DMS79 treated with DMSO at 0.1 percent for 48 hours (cell line): ENCODE measurements at regions not wholly inside any gene's neighbourhood (a gene's known extent, or its start where the extent isn't known, plus 50 kb on each side); places are given as distances from the start of the nearest gene placed in this dataset.
"Not testable (repeated sequence)": the region's sequence is repeated elsewhere in the genome, so short reads cannot be mapped to it uniquely, and the experiment has no call there.

ENCODE experiments used
- DNase-seq: peaks from one replicate; lab custom pipeline; 2025; lab: John Stamatoyannopoulos, UW

GRCh38 chr15:95693917-95694316, 636.6 kb upstream of the NR2F2 start:
- no peak for DNase-seq

GRCh38 chr15:95698230-95698629, 632.3 kb upstream of the NR2F2 start:
- DNase-seq = no peak

DNA sequence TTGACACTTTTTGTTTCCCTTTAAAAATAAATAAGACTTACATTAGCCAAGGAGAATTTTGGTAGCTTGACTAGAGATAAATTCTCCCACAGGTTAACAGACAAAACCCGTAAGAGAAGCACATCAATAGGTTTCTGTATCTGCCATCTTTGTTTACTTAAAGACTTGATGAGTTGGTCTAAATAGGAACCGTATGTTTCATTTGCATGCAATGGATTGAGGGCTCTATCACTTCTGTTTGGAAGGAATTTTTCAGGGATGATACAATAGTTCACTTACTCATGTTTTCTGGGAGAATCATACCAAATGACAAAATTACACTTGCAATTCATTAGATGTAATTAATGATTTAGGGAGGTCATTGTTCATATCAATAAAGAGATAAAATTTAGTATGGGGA, 631.5 kb upstream of the NR2F2 start:
- no peak for DNase-seq

DNA sequence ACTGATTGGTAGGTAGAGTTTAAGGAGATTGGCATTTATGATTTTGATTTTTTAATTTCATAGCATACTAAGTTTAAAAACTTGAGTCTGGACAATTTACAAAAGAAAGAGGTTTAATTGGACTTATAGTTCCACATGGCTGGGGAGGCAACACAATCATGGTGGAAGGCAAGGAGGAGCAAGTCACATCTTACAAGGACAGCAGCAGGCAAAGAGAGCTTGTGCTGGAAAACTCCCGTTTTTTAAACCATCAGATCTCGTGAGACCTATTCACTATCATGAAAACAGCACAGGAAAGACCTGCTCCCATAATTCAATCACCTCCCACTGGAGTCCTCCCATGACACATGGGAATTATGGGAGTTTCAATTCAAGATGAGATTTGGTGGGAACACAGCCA, 630.9 kb upstream of the NR2F2 start:
- DNase-seq = no peak

DNA sequence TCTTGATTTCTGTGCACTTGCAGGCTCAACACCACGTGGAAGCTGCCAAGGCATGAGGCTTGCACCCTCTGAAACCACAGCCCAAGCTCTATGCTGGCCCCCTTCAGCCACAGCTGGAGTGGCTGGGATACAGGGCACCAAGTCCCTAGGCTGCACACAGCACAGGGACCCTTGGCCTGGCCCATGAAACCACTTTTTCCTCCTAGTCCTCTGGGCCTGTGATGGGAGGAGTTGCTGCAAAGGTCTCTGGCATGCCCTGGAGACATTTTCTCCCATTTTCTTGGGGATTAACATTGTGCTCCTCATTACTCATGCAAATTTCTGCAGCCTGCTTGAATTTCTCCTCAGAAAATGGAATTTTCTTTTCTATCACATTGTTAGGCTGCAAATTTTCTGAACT, 629.8 kb upstream of the NR2F2 start:
- not testable (repeated sequence) for DNase-seq

- no peak for DNase-seq
Measured at GRCh38 chr15:95701410-95701809, 629.1 kb upstream of the NR2F2 start.

GRCh38 chr15:95709959-95710695, 620.4 kb upstream of the NR2F2 start:
- DNase-seq = no peak

DNA sequence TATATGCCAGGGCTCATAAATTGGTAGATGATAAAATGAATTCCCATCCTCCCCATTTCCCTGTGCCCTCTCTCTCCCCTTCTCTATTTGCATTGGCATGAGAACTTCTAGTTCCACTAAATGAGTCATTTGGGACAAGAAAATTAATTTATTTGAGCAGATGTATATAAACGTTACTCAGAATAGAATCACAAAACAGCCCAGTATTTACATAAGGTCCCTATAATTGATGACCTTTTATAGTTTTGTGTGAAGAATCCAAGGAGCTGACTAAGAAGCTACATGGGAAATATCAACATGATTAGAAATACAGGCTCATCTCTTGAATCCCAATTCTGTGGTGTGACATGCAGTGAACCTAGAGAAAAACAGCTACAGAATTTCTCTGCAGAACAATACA, 617.7 kb upstream of the NR2F2 start:
- DNase-seq = no peak

DNA sequence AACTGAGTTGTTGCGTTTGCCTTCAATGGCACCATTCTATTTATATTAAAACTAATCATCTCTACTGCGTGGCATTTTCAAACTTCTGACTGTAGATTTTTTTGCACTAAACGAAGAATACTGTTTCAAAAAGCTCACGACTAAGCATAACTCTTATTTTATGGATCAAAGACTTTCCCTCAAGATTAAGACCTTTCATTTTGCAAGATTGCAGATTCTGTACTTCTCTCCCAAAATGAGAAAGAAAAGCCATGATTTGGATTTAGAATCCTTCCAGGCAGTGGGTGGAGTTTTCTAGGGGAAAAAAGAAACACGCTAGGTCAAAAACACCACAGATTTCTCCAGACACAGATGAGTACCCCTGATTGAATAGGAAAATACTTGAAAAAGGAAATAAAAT, 617.2 kb upstream of the NR2F2 start:
- no peak for DNase-seq

DNA sequence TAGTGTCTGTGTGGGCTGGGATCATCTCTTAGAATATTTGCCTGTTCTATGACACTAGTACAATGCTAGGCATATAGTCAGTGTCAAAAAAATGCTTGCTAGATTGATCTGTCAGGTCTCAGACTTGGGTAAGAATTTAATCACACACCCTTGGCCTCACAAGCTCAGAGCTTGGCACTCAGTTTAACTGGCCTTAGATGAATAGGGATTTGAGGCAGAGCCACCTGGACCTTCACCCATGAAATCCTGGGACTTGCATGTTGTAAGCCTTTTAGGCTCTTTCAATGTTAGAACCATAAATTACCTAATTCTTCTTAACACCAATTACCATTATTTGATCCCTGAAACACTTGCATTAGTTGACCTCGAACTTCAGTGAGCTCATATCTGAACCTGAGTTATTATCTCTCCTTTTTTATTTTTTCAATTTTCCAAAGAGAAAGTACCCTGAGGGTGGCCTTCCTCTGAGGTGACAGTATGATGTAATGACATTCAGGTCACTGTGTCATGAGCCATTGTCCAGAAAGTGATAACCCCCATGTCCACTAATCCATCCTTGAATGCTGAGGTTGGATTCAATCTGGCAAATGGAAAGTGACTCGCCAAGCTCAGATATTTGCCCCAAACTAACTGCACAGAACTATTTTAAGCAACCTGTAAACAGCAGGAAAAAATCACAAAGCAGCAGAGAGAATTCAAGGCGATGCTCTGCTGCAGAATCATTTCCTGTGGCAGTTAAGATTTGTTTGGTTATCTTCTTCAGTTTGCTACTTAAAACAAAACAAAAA, 615.2 kb upstream of the NR2F2 start:
- DNase-seq = no peak

DNA sequence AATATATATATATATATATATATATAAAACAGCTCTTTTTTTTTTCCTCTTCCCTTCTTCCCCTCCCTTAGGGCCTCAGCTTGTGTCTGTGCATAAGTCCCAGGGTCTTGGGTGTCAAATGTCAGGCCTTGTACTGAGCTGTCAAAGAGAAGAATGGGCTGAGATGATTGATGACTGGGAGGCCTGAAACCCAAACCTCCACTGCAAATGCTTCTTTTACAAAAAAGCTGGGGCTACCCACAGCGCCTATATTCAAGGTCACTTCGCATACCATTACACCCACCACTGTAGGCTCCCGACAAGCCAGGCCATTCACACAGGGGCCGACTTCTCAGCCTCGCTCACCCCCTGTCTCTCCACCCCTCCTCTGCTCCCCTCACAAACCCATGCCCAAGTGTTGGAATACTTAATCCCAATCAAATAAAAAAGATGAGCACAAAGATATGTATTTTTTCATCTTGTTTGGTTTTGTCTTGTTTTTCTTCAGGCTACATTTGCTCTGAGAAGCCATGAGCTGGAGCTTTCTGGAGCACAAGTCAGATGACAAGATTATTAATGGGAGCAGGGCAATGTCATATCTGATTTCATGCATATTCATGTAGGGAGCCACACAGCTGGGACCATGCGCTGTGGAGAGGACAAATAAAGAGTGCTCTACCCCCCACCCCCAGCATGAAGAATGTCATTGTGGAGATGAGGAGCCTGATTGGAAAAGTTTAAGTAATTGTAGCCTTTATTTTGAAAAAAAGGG, 614.4 kb upstream of the NR2F2 start:
- DNase-seq = no peak

GRCh38 chr15:95716708-95717107, 613.8 kb upstream of the NR2F2 start:
- DNase-seq = no peak

DNA sequence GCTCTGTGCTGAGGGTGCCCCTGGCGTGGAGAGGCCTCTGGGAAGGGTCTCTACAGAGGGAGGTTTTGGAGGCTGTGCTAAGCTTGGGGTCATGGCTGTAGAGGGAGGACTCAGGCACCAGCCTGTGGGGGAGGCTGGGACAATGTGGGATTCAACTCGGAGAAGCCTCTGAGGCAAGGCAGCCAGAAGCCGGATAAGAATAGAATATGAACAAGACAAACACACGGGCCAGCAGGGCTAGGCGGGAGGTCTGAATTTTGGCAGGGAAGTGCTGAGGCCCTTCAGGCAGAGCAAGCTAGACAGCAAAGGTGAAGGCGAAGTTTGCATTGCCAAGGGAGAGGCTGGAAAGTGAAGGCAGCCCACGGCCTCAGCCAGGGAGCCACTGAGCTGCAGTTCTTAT, 612.1 kb upstream of the NR2F2 start:
- DNase-seq = no peak

DNA sequence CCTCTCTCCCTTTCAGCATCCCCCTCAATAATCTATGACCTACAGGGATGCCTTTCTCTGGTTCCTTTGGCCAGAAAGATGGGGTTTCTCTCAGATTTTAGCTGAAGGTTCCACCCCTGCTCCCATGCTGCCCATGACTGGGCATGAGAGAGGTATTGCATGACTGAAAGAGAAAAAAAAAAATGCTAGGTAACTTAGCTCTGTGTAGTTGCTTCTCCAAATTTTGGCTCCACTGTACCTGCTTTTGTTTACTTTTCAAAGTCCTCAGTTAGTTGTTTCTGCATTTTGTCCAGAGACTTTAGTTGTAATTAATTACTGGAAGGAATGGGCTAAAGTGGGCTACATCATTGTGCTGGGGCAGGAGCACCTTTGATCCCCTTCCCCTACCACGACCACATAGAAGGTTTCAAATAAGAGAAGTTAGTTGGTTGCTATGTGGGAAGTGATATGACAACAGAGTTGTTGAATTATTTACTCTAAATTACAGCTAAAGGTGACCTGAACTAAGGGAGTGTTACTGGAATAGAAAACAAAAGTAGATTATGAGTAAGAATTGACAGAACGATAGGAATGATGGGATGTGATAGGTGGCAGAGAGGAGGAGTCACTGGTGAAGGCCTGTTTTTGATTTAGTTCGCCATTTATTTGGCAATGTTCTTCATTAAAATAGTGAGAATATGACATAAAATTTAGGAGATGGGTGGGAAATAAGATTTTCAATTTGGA, 605.4 kb upstream of the NR2F2 start:
- DNase-seq = no peak

- DNase-seq = no peak
Measured at GRCh38 chr15:95726891-95727290, 603.6 kb upstream of the NR2F2 start.

DNA sequence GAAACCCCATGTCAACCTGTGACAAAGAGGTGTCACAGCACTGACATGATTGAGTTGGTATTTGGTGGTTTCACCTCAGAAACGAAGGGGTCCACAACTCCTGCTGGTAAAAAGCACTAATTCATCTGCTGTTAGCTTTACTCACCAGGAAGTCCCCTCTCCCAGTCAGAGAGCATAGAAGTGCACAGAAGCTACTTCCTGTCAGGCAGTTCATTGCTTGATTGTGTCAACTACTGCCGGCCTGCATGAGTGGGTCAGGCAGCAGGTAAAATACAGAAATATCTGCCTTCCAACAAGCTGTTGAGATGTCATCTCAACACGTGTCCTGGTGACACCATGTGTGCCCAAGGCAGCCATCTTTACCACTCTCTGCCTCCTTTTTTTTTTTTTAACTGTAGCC, 596.6 kb upstream of the NR2F2 start:
- DNase-seq = no peak

DNA sequence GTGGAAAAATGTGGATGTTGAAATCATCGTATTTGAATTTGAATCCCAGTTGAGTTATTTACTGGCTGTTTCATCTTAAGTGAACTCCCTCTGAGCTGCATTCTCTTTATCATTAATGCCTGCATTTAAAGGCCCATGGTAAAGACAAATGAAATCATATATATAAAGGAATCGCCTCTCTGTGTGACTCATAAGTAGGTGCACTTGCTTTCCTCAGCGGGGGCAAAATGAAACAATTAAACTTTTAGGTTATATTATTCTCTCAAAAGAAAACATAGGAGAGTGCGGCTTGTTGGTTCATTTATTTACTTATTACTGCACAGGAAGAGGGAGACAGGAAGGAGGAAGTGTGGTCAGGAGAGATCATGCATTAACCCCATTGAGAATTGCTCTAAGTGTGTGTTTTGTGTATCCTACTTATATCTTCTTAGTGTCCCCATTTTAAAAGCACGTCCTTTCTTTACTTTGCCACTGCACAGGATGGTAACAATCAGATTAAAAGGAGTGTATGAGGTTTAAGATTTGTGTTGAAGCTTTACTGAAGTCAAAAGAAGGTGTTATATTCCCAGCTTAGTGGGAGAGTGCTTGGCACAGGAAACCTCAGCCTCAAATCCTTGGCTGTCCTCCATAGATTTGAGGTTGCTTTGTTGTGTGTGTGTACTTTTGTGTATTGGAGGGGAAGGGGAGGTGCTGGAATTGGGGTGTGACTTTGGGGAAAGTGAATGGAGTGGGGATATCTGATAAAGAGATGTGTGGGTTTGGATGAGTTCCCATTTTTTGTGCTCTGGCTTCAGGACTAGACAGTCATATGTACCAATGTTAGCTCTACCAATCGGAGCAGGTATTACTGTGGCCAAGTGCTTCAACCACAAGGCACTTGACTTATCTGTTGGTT, 595.8 kb upstream of the NR2F2 start:
- no peak for DNase-seq

DNA sequence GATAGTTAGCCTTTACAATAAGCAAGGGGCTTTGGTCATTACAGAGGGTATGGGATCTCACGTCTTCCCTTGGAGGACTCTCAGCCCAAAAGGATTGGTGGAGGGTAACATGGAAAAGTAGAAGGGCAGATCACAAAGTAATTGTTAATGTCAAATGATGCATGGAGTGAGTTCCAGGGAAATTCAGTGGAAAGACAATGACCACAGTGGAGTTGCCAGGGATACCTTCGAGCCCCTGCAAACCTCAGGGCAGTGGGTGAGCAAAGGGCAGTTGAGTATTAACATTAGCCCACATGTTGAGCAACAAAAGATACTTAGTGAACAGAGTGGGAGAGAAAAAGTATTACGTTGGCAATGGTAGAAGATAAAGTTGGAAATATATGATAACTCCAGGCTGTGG, 593.4 kb upstream of the NR2F2 start:
- DNase-seq = no peak

GRCh38 chr15:95739131-95739530, 591.4 kb upstream of the NR2F2 start:
- no peak for DNase-seq

- DNase-seq = no peak
Measured at GRCh38 chr15:95741830-95742229, 588.7 kb upstream of the NR2F2 start.

DNA sequence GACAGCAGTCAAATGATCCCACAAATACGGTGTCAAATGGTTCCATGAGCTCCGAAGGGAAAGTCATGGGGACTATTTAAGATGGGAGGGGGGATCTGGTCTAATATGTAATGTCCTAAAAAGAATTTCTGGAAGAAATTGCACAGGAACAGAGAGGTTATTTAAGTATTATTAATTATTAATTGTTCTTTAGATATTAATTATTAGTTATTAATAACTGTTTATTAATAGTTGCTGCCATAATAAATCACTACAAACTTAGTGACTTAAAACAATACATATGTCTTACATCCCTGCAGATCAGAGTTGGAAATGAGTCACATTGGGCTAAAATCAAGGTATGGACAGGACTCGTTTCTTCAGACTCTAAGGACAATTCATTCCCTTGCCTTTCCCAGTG, 588.2 kb upstream of the NR2F2 start:
- DNase-seq = no peak
